ENCODE measurements at regions not wholly inside any gene's neighbourhood (a gene's known extent, or its start where the extent isn't known, plus 50 kb on each side); places are given as distances from the start of the nearest gene placed in this dataset.

GRCh38 chr3:124206225-124207055, 214.5 kb upstream of the ROPN1 start:
- WGBS, 2 donors = 88 to 92% methylated on average over 5 of the region's 5 CpGs

DNA sequence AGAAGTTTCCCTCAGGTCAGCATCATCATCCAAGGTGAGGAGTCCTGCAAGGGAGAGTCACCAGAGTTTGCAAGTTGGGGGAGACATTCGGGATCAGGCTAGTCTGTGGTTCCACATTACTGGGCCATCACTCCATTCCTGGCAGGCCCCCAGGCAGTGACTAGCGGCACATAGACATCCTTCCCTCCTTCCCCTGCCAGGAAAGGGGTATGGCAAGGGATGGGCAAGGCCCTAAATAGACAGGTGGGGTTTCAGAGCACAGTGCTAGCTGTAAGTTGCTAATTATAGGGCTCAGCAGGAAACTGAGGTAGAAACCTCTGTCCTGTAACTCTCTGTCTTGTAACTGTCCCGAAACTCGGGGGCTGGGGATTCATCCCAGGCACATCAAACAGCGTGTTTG, 215.2 kb upstream of the ROPN1 start:
- intact Hi-C loops (cut with DNase I; ENCODE audit: low total_unique reads) = no loop called here
- WGBS, 2 donors = 84 to 91% methylated on average over 5 of the region's 5 CpGs
- no peak for DNase-seq (ENCODE audit: low spot score in 2 of 2)
- H3K4me3 ChIP-seq (ENCODE audit: low read depth, poor library complexity, severe bottlenecking) = no peak overlapping the region
- TF ChIP-seq POLR2A (IDR thresholded peaks at IDR 0.05) = no peak
- TF ChIP-seq, protein P1, sequence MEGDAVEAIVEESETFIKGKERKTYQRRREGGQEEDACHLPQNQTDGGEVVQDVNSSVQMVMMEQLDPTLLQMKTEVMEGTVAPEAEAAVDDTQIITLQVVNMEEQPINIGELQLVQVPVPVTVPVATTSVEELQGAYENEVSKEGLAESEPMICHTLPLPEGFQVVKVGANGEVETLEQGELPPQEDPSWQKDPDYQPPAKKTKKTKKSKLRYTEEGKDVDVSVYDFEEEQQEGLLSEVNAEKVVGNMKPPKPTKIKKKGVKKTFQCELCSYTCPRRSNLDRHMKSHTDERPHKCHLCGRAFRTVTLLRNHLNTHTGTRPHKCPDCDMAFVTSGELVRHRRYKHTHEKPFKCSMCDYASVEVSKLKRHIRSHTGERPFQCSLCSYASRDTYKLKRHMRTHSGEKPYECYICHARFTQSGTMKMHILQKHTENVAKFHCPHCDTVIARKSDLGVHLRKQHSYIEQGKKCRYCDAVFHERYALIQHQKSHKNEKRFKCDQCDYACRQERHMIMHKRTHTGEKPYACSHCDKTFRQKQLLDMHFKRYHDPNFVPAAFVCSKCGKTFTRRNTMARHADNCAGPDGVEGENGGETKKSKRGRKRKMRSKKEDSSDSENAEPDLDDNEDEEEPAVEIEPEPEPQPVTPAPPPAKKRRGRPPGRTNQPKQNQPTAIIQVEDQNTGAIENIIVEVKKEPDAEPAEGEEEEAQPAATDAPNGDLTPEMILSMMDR (IDR thresholded peaks at IDR 0.05) = no peak

More at GRCh38 chr3:124206225-124207055, 214.5 kb upstream of the ROPN1 start:
- no peak for TF ChIP-seq POLR2A (IDR thresholded peaks at IDR 0.05)
- TF ChIP-seq, protein P1 (IDR thresholded peaks at IDR 0.05) = no peak
- intact Hi-C loops (cut with DNase I; ENCODE audit: low total_unique reads) = no loop called here
- no peak for DNase-seq (ENCODE audit: low spot score in 2 of 2)
- no peak overlapping the region for H3K4me3 ChIP-seq (ENCODE audit: low read depth, poor library complexity, severe bottlenecking)

GRCh38 chr3:124207873-124208485, 216.1 kb upstream of the ROPN1 start:
- H3K4me3 ChIP-seq (ENCODE audit: low read depth, poor library complexity, severe bottlenecking) = no peak overlapping the region
- no peak for TF ChIP-seq POLR2A (IDR thresholded peaks at IDR 0.05)
- TF ChIP-seq, protein P1 (IDR thresholded peaks at IDR 0.05) = no peak
- intact Hi-C loops (cut with DNase I; ENCODE audit: low total_unique reads) = no loop called here
- 67 to 85% methylated on average over 5 of the region's 5 CpGs for WGBS, 2 donors
- DNase-seq (ENCODE audit: low spot score in 2 of 2) = no peak

GRCh38 chr3:124209426-124209825, 217.5 kb upstream of the ROPN1 start:
- 90 to 92% methylated on average over 2 of the region's 2 CpGs for WGBS, 2 donors
- TF ChIP-seq, protein P1 (IDR thresholded peaks at IDR 0.05) = no peak
- TF ChIP-seq POLR2A (IDR thresholded peaks at IDR 0.05) = no peak
- no peak overlapping the region for H3K4me3 ChIP-seq (ENCODE audit: low read depth, poor library complexity, severe bottlenecking)
- intact Hi-C loops (cut with DNase I; ENCODE audit: low total_unique reads) = no loop called here
- DNase-seq (ENCODE audit: low spot score in 2 of 2) = no peak

GRCh38 chr3:124210899-124211298, 219.0 kb upstream of the ROPN1 start:
- intact Hi-C loops (cut with DNase I; ENCODE audit: low total_unique reads) = no loop called here

More at GRCh38 chr3:124210899-124211298, 219.0 kb upstream of the ROPN1 start:
- H3K4me3 ChIP-seq (ENCODE audit: low read depth, poor library complexity, severe bottlenecking) = no peak overlapping the region
- TF ChIP-seq, protein P1 (IDR thresholded peaks at IDR 0.05) = no peak
- TF ChIP-seq POLR2A (IDR thresholded peaks at IDR 0.05) = no peak
- DNase-seq (ENCODE audit: low spot score in 2 of 2) = no peak
